Fibroblast of lung (primary cell): ENCODE measurements at regions not wholly inside any gene's neighbourhood (a gene's known extent, or its start where the extent isn't known, plus 50 kb on each side); places are given as distances from the start of the nearest gene placed in this dataset.

ENCODE experiments used
- DNase-seq, 2 donors: peaks; one replicate each; pipeline versions ENCODE4 v3.0.0 to v3.0.0-alpha.2; 2010; ENCODE audit warnings: low read depth in 2 of 2
- H2AFZ ChIP-seq: 2 replicates; pipeline ENCODE4 v1.5.1; 2012; ENCODE audit warnings: low read length, control low read depth, inconsistent platforms
- H3K27ac ChIP-seq: 2 replicates; pipeline ENCODE4 v1.5.1; 2011; ENCODE audit warnings: low read length, control low read depth; ENCODE audit not compliant: insufficient read depth
- H3K27me3 ChIP-seq: 2 replicates; pipeline ENCODE4 v1.5.1; 2011; ENCODE audit warnings: mild to moderate bottlenecking, low read length; ENCODE audit not compliant: control insufficient read depth, insufficient read depth
- H3K36me3 ChIP-seq: 2 replicates; pipeline ENCODE4 v1.5.1; 2011; ENCODE audit warnings: low read length; ENCODE audit not compliant: control insufficient read depth, insufficient read depth
- H3K4me1 ChIP-seq: 2 replicates; pipeline ENCODE4 v1.5.1; 2011; ENCODE audit warnings: low read length; ENCODE audit not compliant: control insufficient read depth, insufficient read depth; ENCODE audit errors: extremely low read depth
- H3K4me2 ChIP-seq: 2 replicates; pipeline ENCODE4 v1.5.1; 2011; ENCODE audit warnings: low read length, control low read depth; ENCODE audit not compliant: insufficient read depth; ENCODE audit errors: extremely low read depth
- H3K4me3 ChIP-seq, 4 experiments: fragments of 200-600 bp in 1 of 4; sonication (generic) in 1 of 4; replicated peaks in 1 of 4; 2 replicates each; pipeline ENCODE4 v1.5.1; 2011 to 2016; ENCODE audit warnings: low read length in 4 of 4, low read depth in 3 of 4, mild to moderate bottlenecking in 3 of 4, control low read depth in 2 of 4, inconsistent platforms in 1 of 4, mixed read lengths in 1 of 4; ENCODE audit not compliant: insufficient read depth in 1 of 4; ENCODE audit errors: control extremely low read depth in 1 of 4
- H3K79me2 ChIP-seq: 2 replicates; pipeline ENCODE4 v1.5.1; 2012; ENCODE audit warnings: mild to moderate bottlenecking, low read length, inconsistent platforms; ENCODE audit not compliant: control insufficient read depth, insufficient read depth
- H3K9ac ChIP-seq: 2 replicates; pipeline ENCODE4 v1.5.1; 2011; ENCODE audit warnings: mild to moderate bottlenecking, low read length, control low read depth; ENCODE audit not compliant: insufficient read depth
- H3K9me3 ChIP-seq: 2 replicates; pipeline ENCODE4 v1.5.1; 2012; ENCODE audit warnings: low read depth, low read length; ENCODE audit not compliant: control insufficient read depth, insufficient read depth
- H4K20me1 ChIP-seq: 2 replicates; pipeline ENCODE4 v1.5.1; 2011; ENCODE audit warnings: low read length; ENCODE audit not compliant: control insufficient read depth, insufficient read depth; ENCODE audit errors: extremely low read depth
- EZH2 ChIP-seq: IDR thresholded peaks from 2 replicates; pipeline ENCODE4 v1.5.1; 2012; ENCODE audit warnings: low read length, control low read depth, mild to moderate bottlenecking; ENCODE audit errors: missing control alignments
- TF ChIP-seq, protein P1 (sequence below), 2 donors: IDR thresholded peaks in 1 of 2; conservative IDR thresholded peaks in 1 of 2; 1 replicate in 1 of 2; 2 replicates in 1 of 2; pipeline ENCODE4 v1.5.1; 2011 to 2012; ENCODE audit warnings: low read length in 2 of 2, control low read depth in 1 of 2, inconsistent platforms in 1 of 2, low read depth in 1 of 2, mild to moderate bottlenecking in 1 of 2

- no peaks in the 10 kb centered on the region for H4K20me1 ChIP-seq
- no peaks in the 10 kb centered on the region for H3K36me3 ChIP-seq
- H3K27ac ChIP-seq, result no peak overlapping the region
- no peaks in the 10 kb centered on the region for H3K27me3 ChIP-seq
- DNase-seq, result no peak
- TF ChIP-seq, protein P1, sequence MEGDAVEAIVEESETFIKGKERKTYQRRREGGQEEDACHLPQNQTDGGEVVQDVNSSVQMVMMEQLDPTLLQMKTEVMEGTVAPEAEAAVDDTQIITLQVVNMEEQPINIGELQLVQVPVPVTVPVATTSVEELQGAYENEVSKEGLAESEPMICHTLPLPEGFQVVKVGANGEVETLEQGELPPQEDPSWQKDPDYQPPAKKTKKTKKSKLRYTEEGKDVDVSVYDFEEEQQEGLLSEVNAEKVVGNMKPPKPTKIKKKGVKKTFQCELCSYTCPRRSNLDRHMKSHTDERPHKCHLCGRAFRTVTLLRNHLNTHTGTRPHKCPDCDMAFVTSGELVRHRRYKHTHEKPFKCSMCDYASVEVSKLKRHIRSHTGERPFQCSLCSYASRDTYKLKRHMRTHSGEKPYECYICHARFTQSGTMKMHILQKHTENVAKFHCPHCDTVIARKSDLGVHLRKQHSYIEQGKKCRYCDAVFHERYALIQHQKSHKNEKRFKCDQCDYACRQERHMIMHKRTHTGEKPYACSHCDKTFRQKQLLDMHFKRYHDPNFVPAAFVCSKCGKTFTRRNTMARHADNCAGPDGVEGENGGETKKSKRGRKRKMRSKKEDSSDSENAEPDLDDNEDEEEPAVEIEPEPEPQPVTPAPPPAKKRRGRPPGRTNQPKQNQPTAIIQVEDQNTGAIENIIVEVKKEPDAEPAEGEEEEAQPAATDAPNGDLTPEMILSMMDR (conservative IDR thresholded peaks at IDR 0.05 in 1 of 2, IDR thresholded peaks at IDR 0.05 in 1 of 2; ENCODE audit: low read depth in 1 of 2, low read length in 2 of 2), result no peak
- TF ChIP-seq EZH2, result no peak
- H2AFZ ChIP-seq, result no peak overlapping the region
- no peaks in the 10 kb centered on the region for H3K9me3 ChIP-seq
- H3K79me2 ChIP-seq, result no peaks in the 10 kb centered on the region
- no peaks in the 10 kb centered on the region for H3K4me1 ChIP-seq
- no peak overlapping the region for H3K9ac ChIP-seq
- no peak overlapping the region for H3K4me2 ChIP-seq
- no peak overlapping the region for H3K4me3 ChIP-seq
These were observed 329.1 kb downstream of the SATB2 start for GRCh38 chr2:199128476-199129229.

GRCh38 chr2:199119796-199120195 lies 337.9 kb downstream of the SATB2 start:
- H3K4me3 ChIP-seq, result no peak overlapping the region
- no peak overlapping the region for H2AFZ ChIP-seq
- H3K79me2 ChIP-seq, result no peaks in the 10 kb centered on the region
- H3K9me3 ChIP-seq, result no peaks in the 10 kb centered on the region
- no peaks in the 10 kb centered on the region for H4K20me1 ChIP-seq
- no peaks in the 10 kb centered on the region for H3K4me1 ChIP-seq
- H3K9ac ChIP-seq, result no peak overlapping the region
- H3K36me3 ChIP-seq, result no peaks in the 10 kb centered on the region
- TF ChIP-seq, protein P1 (conservative IDR thresholded peaks at IDR 0.05 in 1 of 2, IDR thresholded peaks at IDR 0.05 in 1 of 2; ENCODE audit: low read depth in 1 of 2, low read length in 2 of 2), result no peak
- TF ChIP-seq EZH2, result no peak
- DNase-seq, result no peak
- no peak overlapping the region for H3K4me2 ChIP-seq
- H3K27me3 ChIP-seq, result no peaks in the 10 kb centered on the region
- no peak overlapping the region for H3K27ac ChIP-seq

DNA sequence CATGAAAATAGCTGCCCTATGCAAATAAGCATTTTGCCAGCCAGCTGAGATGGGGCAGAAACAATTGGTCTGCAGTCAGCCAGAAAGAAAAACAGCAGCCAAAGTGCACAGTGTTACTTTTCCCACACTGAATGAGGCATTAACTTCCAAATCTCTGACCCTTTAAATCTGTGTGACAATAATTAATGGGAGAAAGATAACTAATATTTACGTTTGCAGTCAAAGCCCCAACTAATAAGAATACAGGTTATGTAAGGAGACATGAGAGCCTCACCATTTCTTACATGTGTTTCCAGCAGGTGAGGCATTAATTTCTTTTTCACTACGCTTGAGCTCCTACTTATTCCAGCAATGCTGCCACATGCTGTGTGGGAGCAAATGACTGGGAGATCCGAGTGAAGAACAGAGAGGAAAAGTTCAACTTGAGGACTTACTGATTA lies 339.0 kb downstream of the SATB2 start:
- Histone ChIP-seq H2AFZ (no peak overlapping the region), H3K4me3 (no peak overlapping the region), H3K36me3 (no peaks in the 10 kb centered on the region), H3K27ac (no peak overlapping the region), H3K4me1 (no peaks in the 10 kb centered on the region), H3K9me3 (no peaks in the 10 kb centered on the region), H3K4me2 (no peak overlapping the region), H3K27me3 (no peaks in the 10 kb centered on the region), H3K9ac (no peak overlapping the region), H3K79me2 (no peaks in the 10 kb centered on the region), H4K20me1 (no peaks in the 10 kb centered on the region)
- DNase-seq, result peak in 1 of 2 donors; percentile 14
- TF ChIP-seq, protein P1 (conservative IDR thresholded peaks at IDR 0.05 in 1 of 2, IDR thresholded peaks at IDR 0.05 in 1 of 2; ENCODE audit: low read depth in 1 of 2, low read length in 2 of 2), result no peak
- TF ChIP-seq EZH2, result no peak
